H9 (cell line): ENCODE measurements at regions not wholly inside any gene's neighbourhood (a gene's known extent, or its start where the extent isn't known, plus 50 kb on each side); places are given as distances from the start of the nearest gene placed in this dataset.

Experiments
- DNase-seq: peaks from one replicate; pipeline ENCODE4 v3.0.0-alpha.2; 2017
- H2AFZ ChIP-seq: one replicate; pipeline ENCODE4 v1.6.1; 2013; ENCODE audit warnings: mild to moderate bottlenecking, low read length, control low read depth, moderate library complexity
- H2AK5ac ChIP-seq: 2 replicates; pipeline ENCODE4 v1.6.1; 2013; ENCODE audit warnings: low read length, control low read depth, mixed read lengths; ENCODE audit not compliant: insufficient read length
- H2BK120ac ChIP-seq: one replicate; pipeline ENCODE4 v1.6.1; 2013; ENCODE audit warnings: low read depth, mild to moderate bottlenecking, low read length, control low read depth, inconsistent platforms; ENCODE audit not compliant: poor library complexity, severe bottlenecking
- H2BK12ac ChIP-seq: 2 replicates; pipeline ENCODE4 v1.6.1; 2013; ENCODE audit warnings: low read length, control low read depth, mixed read lengths, low read depth; ENCODE audit not compliant: insufficient read length
- H2BK15ac ChIP-seq: 2 replicates; pipeline ENCODE4 v1.6.1; 2013; ENCODE audit warnings: low read depth, low read length, control low read depth
- H2BK20ac ChIP-seq: one replicate; pipeline ENCODE4 v1.6.1; 2013; ENCODE audit warnings: low read depth, mild to moderate bottlenecking, low read length, control low read depth, inconsistent platforms; ENCODE audit not compliant: poor library complexity, severe bottlenecking
- H2BK5ac ChIP-seq: 2 replicates; pipeline ENCODE4 v1.6.1; 2013; ENCODE audit warnings: low read length, control low read depth, mixed read lengths; ENCODE audit not compliant: insufficient read length
- H3K14ac ChIP-seq: 2 replicates; pipeline ENCODE4 v1.6.1; 2013; ENCODE audit warnings: low read length, control low read depth; ENCODE audit not compliant: insufficient read depth
- H3K18ac ChIP-seq: 2 replicates; pipeline ENCODE4 v1.6.1; 2013; ENCODE audit warnings: low read depth, mild to moderate bottlenecking, mixed read lengths, low read length, control low read depth; ENCODE audit not compliant: insufficient read length
- H3K23ac ChIP-seq: 2 replicates; pipeline ENCODE4 v1.6.1; 2013; ENCODE audit warnings: low read length, control low read depth, mixed read lengths, low read depth; ENCODE audit not compliant: insufficient read length
- H3K23me2 ChIP-seq: 2 replicates; pipeline ENCODE4 v1.6.1; 2013; ENCODE audit warnings: low read depth, mild to moderate bottlenecking, mixed read lengths, low read length, control low read depth; ENCODE audit not compliant: insufficient read length, poor library complexity, severe bottlenecking
- H3K27ac ChIP-seq: 2 replicates; pipeline ENCODE4 v1.5.1; 2013; ENCODE audit warnings: low read length, control low read depth, mixed read lengths, low read depth; ENCODE audit not compliant: insufficient read length
- H3K27me3 ChIP-seq: 2 replicates; pipeline ENCODE4 v1.6.1; 2013; ENCODE audit warnings: low read length, control low read depth, inconsistent platforms; ENCODE audit not compliant: insufficient read depth
- H3K4ac ChIP-seq: 2 replicates; pipeline ENCODE4 v1.6.1; 2013; ENCODE audit warnings: low read depth, mild to moderate bottlenecking, control low read depth, inconsistent platforms, low read length, moderate library complexity
- H3K4me1 ChIP-seq: 2 replicates; pipeline ENCODE4 v1.6.1; 2013; ENCODE audit warnings: low read length, control low read depth, inconsistent platforms; ENCODE audit not compliant: insufficient read depth
- H3K4me2 ChIP-seq: 2 replicates; pipeline ENCODE4 v1.6.1; 2013; ENCODE audit warnings: low read length, control low read depth, mixed read lengths; ENCODE audit not compliant: insufficient read length, insufficient read depth
- H3K56ac ChIP-seq: 2 replicates; pipeline ENCODE4 v1.6.1; 2013; ENCODE audit warnings: low read depth, mild to moderate bottlenecking, mixed read lengths, low read length, control low read depth; ENCODE audit not compliant: insufficient read length
- H3K79me1 ChIP-seq: 2 replicates; pipeline ENCODE4 v1.6.1; 2013; ENCODE audit warnings: low read depth, mild to moderate bottlenecking, moderate library complexity, low read length, control low read depth, inconsistent platforms; ENCODE audit not compliant: insufficient read depth, poor library complexity, severe bottlenecking
- H3K79me2 ChIP-seq: 2 replicates; pipeline ENCODE4 v1.6.1; 2013; ENCODE audit warnings: low read length, control low read depth, inconsistent platforms; ENCODE audit not compliant: insufficient read depth
- H3K9ac ChIP-seq: 2 replicates; pipeline ENCODE4 v1.6.1; 2013; ENCODE audit warnings: low read length, control low read depth, mixed read lengths; ENCODE audit not compliant: insufficient read length; ENCODE audit errors: extremely low read depth
- H3K9me3 ChIP-seq: one replicate; pipeline ENCODE4 v1.6.1; 2013; ENCODE audit warnings: low read depth, low read length, inconsistent platforms; ENCODE audit not compliant: control insufficient read depth
- H3T11ph ChIP-seq: one replicate; pipeline ENCODE4 v1.6.1; 2013; ENCODE audit warnings: mild to moderate bottlenecking, low read length, control low read depth, inconsistent platforms
- H4K20me1 ChIP-seq: one replicate; pipeline ENCODE4 v1.6.1; 2013; ENCODE audit not compliant: control insufficient read depth, insufficient read length, insufficient read depth
- H4K5ac ChIP-seq: 2 replicates; pipeline ENCODE4 v1.6.1; 2013; ENCODE audit warnings: low read depth, mild to moderate bottlenecking, mixed read lengths, low read length, control low read depth; ENCODE audit not compliant: insufficient read length
- H4K8ac ChIP-seq: replicated peaks from 2 replicates; pipeline ENCODE4 v1.6.1; 2013; ENCODE audit warnings: low read length, control low read depth, mixed read lengths, low read depth; ENCODE audit not compliant: insufficient read length
- H4K91ac ChIP-seq: 2 replicates; pipeline ENCODE4 v1.6.1; 2013; ENCODE audit warnings: low read depth, mild to moderate bottlenecking, moderate library complexity, mixed read lengths, low read length, control low read depth; ENCODE audit not compliant: insufficient read length
- H3K27ac Mint-ChIP-seq, 3 experiments: 2 replicates in 2 of 3; 3 replicates in 1 of 3; pipeline ENCODE4 v1.8.0; 2020 to 2021; ENCODE audit warnings: mixed read lengths in 3 of 3, mild to moderate bottlenecking in 1 of 3, moderate library complexity in 1 of 3
- H3K27me3 Mint-ChIP-seq: 2 replicates; pipeline ENCODE4 v1.8.0; 2021; ENCODE audit warnings: low read depth, mild to moderate bottlenecking, moderate library complexity, mixed read lengths
- H3K36me3 Mint-ChIP-seq, 3 experiments: 2 replicates in 2 of 3; 3 replicates in 1 of 3; pipeline ENCODE4 v1.8.0; 2020 to 2021; ENCODE audit warnings: low read depth in 3 of 3, mixed read lengths in 3 of 3; ENCODE audit not compliant: insufficient read depth in 1 of 3
- H3K4me1 Mint-ChIP-seq, 2 experiments: 2 replicates each; pipeline ENCODE4 v1.8.0; 2020; ENCODE audit warnings: mixed read lengths in 2 of 2
- H3K4me3 Mint-ChIP-seq, 2 experiments: 2 replicates in 1 of 2; 3 replicates in 1 of 2; pipeline ENCODE4 v1.8.0; 2020 to 2021; ENCODE audit warnings: mild to moderate bottlenecking in 2 of 2, mixed read lengths in 2 of 2, moderate library complexity in 1 of 2
- H3K9me3 Mint-ChIP-seq, 2 experiments: 2 replicates in 1 of 2; 3 replicates in 1 of 2; pipeline ENCODE4 v1.8.0; 2020; ENCODE audit warnings: mild to moderate bottlenecking in 2 of 2, mixed read lengths in 2 of 2, moderate library complexity in 1 of 2
- CTCF ChIP-seq: fragments of 200-600 bp; sonication (generic); conservative IDR thresholded peaks from 3 replicates; pipeline ENCODE4 v1.8.0; 2021; ENCODE audit warnings: antibody characterized with exemption, mild to moderate bottlenecking
- WGBS: extraction: QIAGEN DNeasy Blood & Tissue Kit; methylation state at CpG from one replicate; pipeline ENCODE4 v1.1.7; 2013; ENCODE audit warnings: missing lambda C conversion rate, low lambda C conversion rate, mixed read lengths; ENCODE audit not compliant: insufficient read length; ENCODE audit errors: extremely low coverage; 5-methylcytosine and 5-hydroxymethylcytosine counted together

- no peaks in the 10 kb centered on the region for H3K27me3 ChIP-seq
- no peak overlapping the region for H2BK15ac ChIP-seq
- H4K20me1 ChIP-seq, result no peaks in the 10 kb centered on the region
- no CpG with 5 or more reads among the region's 6 CpGs for WGBS
- no peak overlapping the region for H3K14ac ChIP-seq
- Mint-ChIP-seq H3K27ac (no peak overlapping the region), H3K4me1 (peaks cover 16 to 17% of the 10 kb centered on the region in 2 experiments), H3K9me3 (peaks cover 2 to 5% of the 10 kb centered on the region in 2 experiments; a peak in 3 of 5 replicates), H3K36me3 (no peaks in the 10 kb centered on the region; a peak in 1 of 7 replicates), H3K4me3 (no peak overlapping the region), H3K27me3 (no peaks in the 10 kb centered on the region)
- peaks cover 5% of the 10 kb centered on the region; the same call in 1 of the 2 replicates for H3K4me1 ChIP-seq
- no peak overlapping the region for H3K23ac ChIP-seq
- no peak overlapping the region for H4K5ac ChIP-seq
- no peak overlapping the region for H4K91ac ChIP-seq
- H3K56ac ChIP-seq, result no peak overlapping the region
- DNase-seq, result no peak
- H3K79me2 ChIP-seq, result no peaks in the 10 kb centered on the region
- TF ChIP-seq CTCF, result no peak
- no peak overlapping the region for H3T11ph ChIP-seq
- no peak overlapping the region for H4K8ac ChIP-seq
- H3K9ac ChIP-seq, result no peak overlapping the region
- no peaks in the 10 kb centered on the region for H3K79me1 ChIP-seq
- H2AK5ac ChIP-seq, result no peak overlapping the region
- H2BK5ac ChIP-seq, result no peak overlapping the region
- no peak overlapping the region for H3K18ac ChIP-seq
- no peak overlapping the region for H3K4ac ChIP-seq
- H3K23me2 ChIP-seq, result no peaks in the 10 kb centered on the region
- no peaks in the 10 kb centered on the region for H3K9me3 ChIP-seq
- no peak overlapping the region for H2BK20ac ChIP-seq
- H2BK12ac ChIP-seq, result no peak overlapping the region
- no peak overlapping the region for H2BK120ac ChIP-seq
- H3K27ac ChIP-seq, result no peak overlapping the region
- H3K4me2 ChIP-seq, result no peak overlapping the region
- H2AFZ ChIP-seq, result no peak overlapping the region
Measured at GRCh38 chr18:47512056-47512455, 260.6 kb upstream of the SKOR2 start.
